ENCODE measurements at regions not wholly inside any gene's neighbourhood (a gene's known extent, or its start where the extent isn't known, plus 50 kb on each side); places are given as distances from the start of the nearest gene placed in this dataset.

- no peak overlapping the region for H3K23ac ChIP-seq (ENCODE audit: insufficient read length, low read depth, low read length)
- Mint-ChIP-seq H3K4me1 (peaks cover 30 to 31% of the 10 kb centered on the region in 2 experiments), H3K27ac (no peak overlapping the region), H3K4me3 (no peak overlapping the region), H3K9me3 (peaks cover 18 to 20% of the 10 kb centered on the region in 2 experiments), H3K27me3 (ENCODE audit: low read depth) (no peaks in the 10 kb centered on the region; the same call in 1 of the 2 replicates), H3K36me3 (ENCODE audit: insufficient read depth in 1 of 3, low read depth in 3 of 3) (peaks cover 0 to 22% (median 14%) of the 10 kb centered on the region in 3 experiments; a peak in 4 of 7 replicates)
- no peak overlapping the region for H2BK12ac ChIP-seq (ENCODE audit: insufficient read length, low read depth, low read length)
- no peak for TF ChIP-seq CTCF (conservative IDR thresholded peaks at IDR 0.05)
- no peaks in the 10 kb centered on the region for H3K23me2 ChIP-seq (ENCODE audit: insufficient read length, low read depth, low read length, poor library complexity, severe bottlenecking)
- no peak overlapping the region for H2AFZ ChIP-seq (ENCODE audit: low read length)
- no peak overlapping the region for H2BK20ac ChIP-seq (ENCODE audit: low read depth, low read length, poor library complexity, severe bottlenecking)
- H3K4ac ChIP-seq (ENCODE audit: low read depth, low read length): no peak overlapping the region
- H4K20me1 ChIP-seq (ENCODE audit: control insufficient read depth, insufficient read depth, insufficient read length): no peaks in the 10 kb centered on the region
- DNase-seq: no peak
- no peak overlapping the region for H3K14ac ChIP-seq (ENCODE audit: insufficient read depth, low read length)
- H3K9ac ChIP-seq (ENCODE audit: extremely low read depth, insufficient read length, low read length): no peak overlapping the region
- H3K9me3 ChIP-seq (ENCODE audit: control insufficient read depth, low read depth, low read length): no peaks in the 10 kb centered on the region
- no peak overlapping the region for H3T11ph ChIP-seq (ENCODE audit: low read length)
- no peaks in the 10 kb centered on the region for H3K79me2 ChIP-seq (ENCODE audit: insufficient read depth, low read length)
- no peaks in the 10 kb centered on the region for H3K27me3 ChIP-seq (ENCODE audit: insufficient read depth, low read length)
- H4K91ac ChIP-seq (ENCODE audit: insufficient read length, low read depth, low read length): no peak overlapping the region
- peaks cover 11% of the 10 kb centered on the region for H3K4me1 ChIP-seq (ENCODE audit: insufficient read depth, low read length)
- no peak overlapping the region for H4K8ac ChIP-seq (replicated peaks; ENCODE audit: insufficient read length, low read depth, low read length)
- H2BK120ac ChIP-seq (ENCODE audit: low read depth, low read length, poor library complexity, severe bottlenecking): no peak overlapping the region
- no peak overlapping the region for H2AK5ac ChIP-seq (ENCODE audit: insufficient read length, low read length)
- H3K56ac ChIP-seq (ENCODE audit: insufficient read length, low read depth, low read length): no peak overlapping the region
- no CpG with 5 or more reads among the region's 4 CpGs for whole genome bisulfite sequencing (ENCODE audit: extremely low coverage, insufficient read length, low lambda C conversion rate)
- H3K4me2 ChIP-seq (ENCODE audit: insufficient read depth, insufficient read length, low read length): no peak overlapping the region
- no peak overlapping the region for H3K27ac ChIP-seq (ENCODE audit: insufficient read length, low read depth, low read length)
- no peak overlapping the region for H4K5ac ChIP-seq (ENCODE audit: insufficient read length, low read depth, low read length)
- no peak overlapping the region for H2BK5ac ChIP-seq (ENCODE audit: insufficient read length, low read length)
- H3K79me1 ChIP-seq (ENCODE audit: insufficient read depth, low read depth, low read length, poor library complexity, severe bottlenecking): no peaks in the 10 kb centered on the region
- no peak overlapping the region for H3K18ac ChIP-seq (ENCODE audit: insufficient read length, low read depth, low read length)
- no peak overlapping the region for H2BK15ac ChIP-seq (ENCODE audit: low read depth, low read length)
Observed at GRCh38 chr5:124587280-124587679, 159.2 kb downstream of the ZNF608 start.
